ENCODE measurements at regions not wholly inside any gene's neighbourhood (a gene's known extent, or its start where the extent isn't known, plus 50 kb on each side); places are given as distances from the start of the nearest gene placed in this dataset.

DNA sequence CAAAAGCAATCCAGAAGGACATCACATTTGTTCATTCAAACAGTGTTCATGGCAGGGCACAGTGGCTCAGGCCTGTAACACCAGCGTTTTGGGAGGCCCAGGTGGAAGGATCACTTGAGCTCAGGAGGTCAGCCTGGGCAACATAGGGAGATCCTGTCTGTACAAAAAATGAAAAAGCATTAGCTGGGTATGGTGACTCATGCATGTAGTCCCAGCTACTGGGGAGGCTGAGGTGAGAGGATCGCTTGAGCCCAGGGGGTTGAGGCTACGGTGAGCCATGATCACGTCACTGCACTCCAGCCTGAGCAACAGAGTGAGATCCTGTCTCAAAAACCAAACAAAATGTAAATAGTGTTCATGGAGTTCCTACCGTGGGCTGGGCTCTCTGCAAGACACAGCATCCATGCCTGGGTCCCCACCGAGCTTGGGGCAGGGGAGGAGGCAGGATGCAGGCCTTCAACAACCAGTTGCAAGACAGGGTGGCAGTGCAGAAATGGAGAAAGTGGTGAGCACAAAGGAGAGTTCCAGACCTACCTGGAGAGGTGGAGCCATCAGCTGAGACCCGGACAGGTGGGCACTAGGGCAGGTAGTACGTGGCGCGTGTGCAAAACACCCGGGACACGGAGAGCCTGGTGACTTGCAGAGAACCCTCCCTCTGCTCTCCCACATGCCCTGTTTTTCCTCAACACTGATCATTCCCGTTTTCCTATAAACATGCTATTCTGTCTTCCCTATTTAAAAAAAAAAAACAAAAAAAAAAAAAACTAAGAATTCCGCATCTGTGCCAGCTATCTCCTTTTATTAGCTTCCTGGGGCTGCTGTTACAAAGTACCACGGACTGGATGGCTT is 138.9 kb downstream of the TOMM20 start:
- no peaks in the 10 kb centered on the region for H3K36me3 Mint-ChIP-seq (ENCODE audit: low read depth)
- no peaks in the 10 kb centered on the region; the same call in 1 of the 2 replicates for H3K27me3 Mint-ChIP-seq (ENCODE audit: insufficient read depth)
- H3K4me1 Mint-ChIP-seq (ENCODE audit: low read depth) = peaks cover 55% of the 10 kb centered on the region
- no peak for DNase-seq
- no peak overlapping the region for H3K4me3 Mint-ChIP-seq
- TF ChIP-seq, protein P1, sequence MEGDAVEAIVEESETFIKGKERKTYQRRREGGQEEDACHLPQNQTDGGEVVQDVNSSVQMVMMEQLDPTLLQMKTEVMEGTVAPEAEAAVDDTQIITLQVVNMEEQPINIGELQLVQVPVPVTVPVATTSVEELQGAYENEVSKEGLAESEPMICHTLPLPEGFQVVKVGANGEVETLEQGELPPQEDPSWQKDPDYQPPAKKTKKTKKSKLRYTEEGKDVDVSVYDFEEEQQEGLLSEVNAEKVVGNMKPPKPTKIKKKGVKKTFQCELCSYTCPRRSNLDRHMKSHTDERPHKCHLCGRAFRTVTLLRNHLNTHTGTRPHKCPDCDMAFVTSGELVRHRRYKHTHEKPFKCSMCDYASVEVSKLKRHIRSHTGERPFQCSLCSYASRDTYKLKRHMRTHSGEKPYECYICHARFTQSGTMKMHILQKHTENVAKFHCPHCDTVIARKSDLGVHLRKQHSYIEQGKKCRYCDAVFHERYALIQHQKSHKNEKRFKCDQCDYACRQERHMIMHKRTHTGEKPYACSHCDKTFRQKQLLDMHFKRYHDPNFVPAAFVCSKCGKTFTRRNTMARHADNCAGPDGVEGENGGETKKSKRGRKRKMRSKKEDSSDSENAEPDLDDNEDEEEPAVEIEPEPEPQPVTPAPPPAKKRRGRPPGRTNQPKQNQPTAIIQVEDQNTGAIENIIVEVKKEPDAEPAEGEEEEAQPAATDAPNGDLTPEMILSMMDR (IDR thresholded peaks at IDR 0.05) = no peak
- no peaks in the 10 kb centered on the region for H3K9me3 Mint-ChIP-seq
- peak overlapping the region; percentile 62; the same call in 1 of the 2 replicates for H3K27ac Mint-ChIP-seq

DNA sequence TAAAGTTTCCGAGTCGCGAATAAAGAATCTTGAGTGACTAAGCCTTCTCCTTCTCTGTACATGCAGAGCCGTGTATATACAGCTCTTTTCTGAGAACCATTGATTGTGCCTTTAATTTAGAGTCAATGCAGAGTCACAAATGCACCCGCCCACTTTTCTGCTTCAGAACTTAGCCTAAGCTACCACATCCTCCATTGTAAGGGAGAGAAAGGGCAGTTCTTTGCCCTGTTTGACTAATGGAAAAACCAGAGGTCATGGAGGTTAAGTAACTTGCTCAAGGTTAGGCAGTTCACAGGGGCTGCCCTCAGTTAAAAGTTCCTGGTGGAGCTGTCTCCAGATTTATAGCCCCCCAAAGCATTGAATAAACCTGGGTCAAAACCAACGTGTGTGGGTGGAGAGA is 139.6 kb downstream of the TOMM20 start:
- DNase-seq = peak; percentile 22
- H3K27ac Mint-ChIP-seq = peak overlapping the region; percentile 62; the same call in 1 of the 2 replicates
- H3K4me1 Mint-ChIP-seq (ENCODE audit: low read depth) = peaks cover 62% of the 10 kb centered on the region
- peaks cover 4% of the 10 kb centered on the region; the same call in 1 of the 2 replicates for H3K36me3 Mint-ChIP-seq (ENCODE audit: low read depth)
- TF ChIP-seq, protein P1 (IDR thresholded peaks at IDR 0.05) = no peak
- H3K4me3 Mint-ChIP-seq = no peak overlapping the region
- H3K9me3 Mint-ChIP-seq = no peaks in the 10 kb centered on the region
- no peaks in the 10 kb centered on the region; the same call in 1 of the 2 replicates for H3K27me3 Mint-ChIP-seq (ENCODE audit: insufficient read depth)

DNA sequence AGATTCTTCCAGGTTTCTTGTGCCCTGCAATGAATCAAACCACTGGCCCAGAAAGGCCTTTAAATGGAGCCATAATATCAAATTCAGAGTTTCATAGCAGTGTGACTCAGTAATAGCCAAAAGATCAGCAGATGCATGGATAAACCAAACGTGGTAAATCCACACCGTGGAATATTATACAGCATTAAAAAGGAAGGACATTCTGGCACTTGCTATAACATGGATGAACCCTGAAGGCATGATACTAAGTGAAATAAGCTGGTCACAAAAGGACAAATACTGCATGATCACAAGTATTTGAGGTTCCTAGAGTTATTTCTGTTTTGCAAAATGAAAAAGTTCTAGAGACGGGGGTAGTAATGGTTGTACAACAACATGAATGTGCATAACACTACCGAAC is 140.1 kb downstream of the TOMM20 start:
- Mint-ChIP-seq H3K27me3 (ENCODE audit: insufficient read depth) (no peaks in the 10 kb centered on the region; the same call in 1 of the 2 replicates), H3K9me3 (no peaks in the 10 kb centered on the region), H3K4me3 (no peak overlapping the region), H3K4me1 (ENCODE audit: low read depth) (peaks cover 67% of the 10 kb centered on the region), H3K36me3 (ENCODE audit: low read depth) (peaks cover 8% of the 10 kb centered on the region; the same call in 1 of the 2 replicates), H3K27ac (peak overlapping the region; percentile 91)
- no peak for DNase-seq
- TF ChIP-seq, protein P1 (IDR thresholded peaks at IDR 0.05) = no peak

GRCh38 chr1:234988155-234988517 is 140.5 kb downstream of the TOMM20 start:
- Mint-ChIP-seq H3K27ac (peak overlapping the region; percentile 91), H3K4me3 (no peak overlapping the region), H3K9me3 (no peaks in the 10 kb centered on the region), H3K4me1 (ENCODE audit: low read depth) (peaks cover 70% of the 10 kb centered on the region), H3K36me3 (ENCODE audit: low read depth) (peaks cover 8% of the 10 kb centered on the region; the same call in 1 of the 2 replicates), H3K27me3 (ENCODE audit: insufficient read depth) (no peaks in the 10 kb centered on the region; the same call in 1 of the 2 replicates)
- DNase-seq = no peak
- TF ChIP-seq, protein P1 (IDR thresholded peaks at IDR 0.05) = no peak

DNA sequence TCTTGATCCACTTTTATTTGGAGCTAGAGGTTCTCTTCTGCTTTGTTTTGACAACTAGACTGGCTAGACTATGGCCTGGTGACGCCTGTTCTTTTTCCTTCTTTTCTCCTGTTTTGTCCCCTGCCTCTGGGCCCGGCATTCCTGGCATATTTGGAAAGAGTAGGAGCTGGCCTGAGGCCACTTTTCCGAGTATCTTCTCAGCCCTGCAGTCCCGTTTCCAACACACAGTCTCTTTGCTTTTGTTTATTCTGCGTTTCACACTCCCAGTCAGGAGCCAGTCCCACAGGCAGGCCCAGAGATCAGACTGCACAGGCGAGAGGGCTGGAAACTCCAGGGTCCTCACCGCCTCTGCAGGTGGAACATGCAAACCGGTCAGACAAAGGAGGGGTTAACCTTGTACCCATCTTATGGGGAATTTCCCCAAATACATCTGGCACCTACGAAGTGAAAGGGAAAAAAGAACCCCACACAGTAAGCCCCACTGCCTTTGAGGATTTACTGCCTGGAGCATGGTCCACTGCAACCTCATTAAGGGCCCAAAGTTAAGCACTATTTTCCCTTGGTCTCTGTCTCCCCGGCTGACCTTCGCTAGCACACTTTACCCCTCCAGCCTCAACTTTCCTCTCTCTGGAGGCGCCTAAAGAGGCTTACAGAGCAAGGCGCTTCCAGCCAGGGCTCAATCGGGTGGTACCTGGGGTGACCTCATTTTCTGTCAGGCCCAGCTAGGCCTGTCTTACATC is 141.1 kb downstream of the TOMM20 start:
- H3K9me3 Mint-ChIP-seq = no peaks in the 10 kb centered on the region
- TF ChIP-seq, protein P1 (IDR thresholded peaks at IDR 0.05) = no peak
- H3K4me1 Mint-ChIP-seq (ENCODE audit: low read depth) = peaks cover 71% of the 10 kb centered on the region
- no peaks in the 10 kb centered on the region; the same call in 1 of the 2 replicates for H3K27me3 Mint-ChIP-seq (ENCODE audit: insufficient read depth)
- H3K4me3 Mint-ChIP-seq = peak overlapping the region; percentile 34
- H3K27ac Mint-ChIP-seq = peak overlapping the region; percentile 91
- peak; percentile 87 for DNase-seq
- H3K36me3 Mint-ChIP-seq (ENCODE audit: low read depth) = peaks cover 8% of the 10 kb centered on the region; the same call in 1 of the 2 replicates
